Stimulated activated CD4-positive, alpha-beta T cell treated with anti-CD3 and anti-CD28 coated beads, Interleukin-12 subunit alpha, Interleukin-12 subunit beta, amount 100 ng/mL, for 48 hours (primary cell): ENCODE measurements at regions not wholly inside any gene's neighbourhood (a gene's known extent, or its start where the extent isn't known, plus 50 kb on each side); places are given as distances from the start of the nearest gene placed in this dataset.
"Not testable (repeated sequence)": the region's sequence is repeated elsewhere in the genome, so short reads cannot be mapped to it uniquely, and the experiment has no call there.

Source experiments
- DNase-seq, 3 donors: peaks; one replicate each; pipeline ENCODE4 v3.0.0-alpha.2; 2020; ENCODE audit warnings: low read depth in 2 of 3, low spot score in 1 of 3

- no peak for DNase-seq
Measured at GRCh38 chrX:138939038-138939437, 227.5 kb upstream of the FGF13 start.

GRCh38 chrX:138938003-138938402, 226.5 kb upstream of the FGF13 start:
- no peak for DNase-seq

GRCh38 chrX:138931212-138931611, 219.7 kb upstream of the FGF13 start:
- no peak for DNase-seq

- DNase-seq = no peak
Measured at GRCh38 chrX:138930583-138930945, 219.0 kb upstream of the FGF13 start.

GRCh38 chrX:138929926-138930582, 218.5 kb upstream of the FGF13 start:
- DNase-seq = no peak

- DNase-seq = no peak
Measured at GRCh38 chrX:138928737-138929459, 217.4 kb upstream of the FGF13 start.

GRCh38 chrX:138925330-138925729, 213.8 kb upstream of the FGF13 start:
- DNase-seq = no peak

- DNase-seq = no peak
Measured at GRCh38 chrX:138923805-138924204, 212.3 kb upstream of the FGF13 start.

GRCh38 chrX:138921031-138921430, 209.5 kb upstream of the FGF13 start:
- DNase-seq = no peak

GRCh38 chrX:138917781-138918180, 206.3 kb upstream of the FGF13 start:
- no peak for DNase-seq

GRCh38 chrX:138914767-138915166, 203.2 kb upstream of the FGF13 start:
- DNase-seq = no peak

- no peak for DNase-seq
Measured at GRCh38 chrX:138908577-138908976, 197.1 kb upstream of the FGF13 start.

GRCh38 chrX:138897621-138898492, 186.3 kb upstream of the FGF13 start:
- no peak for DNase-seq

- DNase-seq = no peak
Measured at GRCh38 chrX:138890491-138890890, 179.0 kb upstream of the FGF13 start.

- DNase-seq = no peak
Measured at GRCh38 chrX:138889149-138889548, 177.6 kb upstream of the FGF13 start.

- no peak for DNase-seq
Measured at GRCh38 chrX:138886769-138887168, 175.3 kb upstream of the FGF13 start.

- no peak for DNase-seq
Measured at GRCh38 chrX:138885886-138886285, 174.4 kb upstream of the FGF13 start.

- not testable (repeated sequence) for DNase-seq
Measured at GRCh38 chrX:138880293-138880692, 168.8 kb upstream of the FGF13 start.

- no peak for DNase-seq
Measured at GRCh38 chrX:138877746-138878145, 166.2 kb upstream of the FGF13 start.

- DNase-seq = no peak
Measured at GRCh38 chrX:138875472-138875871, 164.0 kb upstream of the FGF13 start.

GRCh38 chrX:138874271-138874935, 162.9 kb upstream of the FGF13 start:
- no peak for DNase-seq
